SK-N-MC (cell line): ENCODE measurements at regions not wholly inside any gene's neighbourhood (a gene's known extent, or its start where the extent isn't known, plus 50 kb on each side); places are given as distances from the start of the nearest gene placed in this dataset.

Source experiments
- FOXP2 ChIP-seq: optimal IDR thresholded peaks from 2 replicates; pipeline ENCODE3; 2011; ENCODE audit warnings: mild to moderate bottlenecking, moderate library complexity; ENCODE audit not compliant: insufficient read depth; ENCODE audit errors: extremely low read length, control extremely low read depth
- POLR2AphosphoS5 ChIP-seq: IDR thresholded peaks from 2 replicates; pipeline ENCODE4 v1.6.1; 2012; ENCODE audit warnings: mild to moderate bottlenecking, low read depth, low read length, borderline replicate concordance

DNA sequence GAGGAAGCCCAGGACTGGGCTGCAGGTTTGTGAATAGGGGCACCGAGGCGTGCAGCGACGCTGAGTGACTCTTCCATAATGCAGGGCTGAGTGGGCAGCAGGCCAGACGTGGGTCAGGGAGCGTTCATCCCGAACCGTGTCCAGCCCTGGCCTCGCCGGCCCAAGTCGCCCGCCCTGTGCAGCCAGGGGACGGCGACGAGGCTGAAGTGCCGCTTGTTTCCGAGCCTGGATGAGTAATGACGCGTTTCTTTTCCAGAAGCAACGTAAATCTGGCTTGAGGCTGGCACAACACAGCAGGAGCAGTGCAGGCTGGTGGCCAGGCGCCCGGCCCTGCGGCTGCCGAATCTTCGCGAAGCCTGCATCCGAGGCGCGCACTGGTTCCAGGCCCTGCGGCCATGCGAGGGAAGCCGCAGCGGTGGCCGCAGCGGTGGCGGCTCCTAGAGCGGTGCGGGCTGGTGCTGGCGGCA, 74.0 kb upstream of the SEC61G start:
- TF ChIP-seq FOXP2 (no peak), POLR2AphosphoS5 (no peak)
